ENCODE measurements at regions not wholly inside any gene's neighbourhood (a gene's known extent, or its start where the extent isn't known, plus 50 kb on each side); places are given as distances from the start of the nearest gene placed in this dataset.

DNA sequence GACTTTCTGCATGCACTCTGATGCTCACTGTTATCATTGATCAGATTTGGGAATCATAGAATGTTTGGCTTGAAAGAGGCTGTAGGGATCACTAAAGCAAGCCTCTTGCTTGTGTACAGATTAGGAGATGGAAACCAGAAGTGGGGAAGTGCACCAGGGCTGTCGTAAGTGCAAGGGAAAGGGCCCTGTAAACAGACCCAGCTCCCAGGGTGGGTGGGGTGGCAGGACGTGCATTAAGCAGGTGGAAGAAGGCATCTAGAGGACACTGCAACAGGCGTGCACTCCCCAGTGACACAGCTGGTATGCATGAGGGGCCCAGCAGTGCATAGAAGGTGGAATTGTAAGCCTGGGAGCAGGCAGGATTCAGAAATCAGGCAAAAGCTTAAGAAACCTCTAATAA is 58.0 kb upstream of the SLC7A14 start:
- DNase-seq, result no peak

DNA sequence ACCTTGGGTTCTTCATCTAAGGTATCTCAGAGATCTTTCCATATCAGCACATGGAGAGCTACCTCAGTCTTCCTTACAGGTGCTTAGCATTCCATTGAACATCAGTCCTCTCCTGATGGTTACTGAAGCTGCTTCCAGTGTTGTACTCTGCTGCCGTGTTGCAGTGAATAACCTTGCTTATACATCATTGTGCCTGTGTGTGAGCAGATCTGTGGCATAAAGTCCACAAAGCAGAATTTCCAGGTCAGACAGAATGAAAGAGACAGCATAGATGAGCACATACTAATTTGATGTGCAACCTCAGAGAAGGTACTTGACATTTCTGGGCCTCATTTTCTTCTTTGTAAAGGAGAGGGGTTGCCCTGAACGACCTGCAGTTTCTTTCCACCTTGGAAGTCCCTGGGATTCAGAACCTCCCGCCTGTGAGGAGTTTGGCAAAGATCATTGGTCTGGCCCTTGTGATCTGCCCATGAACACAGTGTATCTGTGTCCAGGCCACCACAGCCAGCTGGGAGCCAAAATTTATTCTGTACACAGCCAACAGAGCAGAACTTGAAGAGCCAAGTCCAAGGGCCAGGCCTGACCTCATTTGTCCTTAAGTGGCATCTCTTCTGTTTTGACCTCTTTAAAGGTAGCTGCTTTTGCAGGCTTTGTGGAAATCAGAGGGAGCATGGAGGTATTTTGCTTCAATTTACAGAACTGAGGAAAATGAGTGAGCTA is 57.2 kb upstream of the SLC7A14 start:
- DNase-seq, result no peak

DNA sequence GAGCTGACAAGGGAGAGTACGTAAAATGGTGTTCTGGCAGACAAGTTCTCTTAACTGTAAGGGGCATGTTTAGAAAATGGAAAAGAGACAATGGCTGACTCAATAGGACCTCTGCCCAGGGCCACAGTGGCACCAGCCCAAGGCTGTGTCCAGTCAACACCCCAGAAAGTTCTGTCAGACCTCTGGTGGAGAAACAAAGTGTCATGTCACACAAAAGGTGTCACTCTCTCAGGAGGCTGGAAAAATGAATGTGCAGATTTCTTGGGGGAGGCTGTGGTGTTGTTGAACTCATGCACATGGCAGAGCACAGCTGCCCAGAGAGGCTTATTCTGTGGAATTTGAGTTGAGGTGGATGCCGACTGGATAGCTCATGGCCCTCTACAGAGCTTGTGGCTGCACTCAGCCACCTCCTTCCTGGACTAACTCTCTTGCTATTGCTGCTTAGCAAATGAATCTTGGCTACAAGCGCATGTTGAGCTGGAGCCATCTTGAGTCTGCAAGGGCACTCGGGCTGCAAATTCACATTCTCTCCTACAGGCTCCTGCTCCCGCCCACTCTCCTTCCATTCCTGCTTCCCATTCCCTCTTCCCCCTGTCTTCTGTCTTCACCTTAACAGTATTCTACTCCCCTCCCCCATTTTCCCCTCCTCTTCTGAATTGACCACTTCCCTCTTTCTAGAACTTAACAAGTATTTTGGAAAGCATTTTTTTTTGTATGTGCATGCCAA is 55.8 kb upstream of the SLC7A14 start:
- no peak for DNase-seq

DNA sequence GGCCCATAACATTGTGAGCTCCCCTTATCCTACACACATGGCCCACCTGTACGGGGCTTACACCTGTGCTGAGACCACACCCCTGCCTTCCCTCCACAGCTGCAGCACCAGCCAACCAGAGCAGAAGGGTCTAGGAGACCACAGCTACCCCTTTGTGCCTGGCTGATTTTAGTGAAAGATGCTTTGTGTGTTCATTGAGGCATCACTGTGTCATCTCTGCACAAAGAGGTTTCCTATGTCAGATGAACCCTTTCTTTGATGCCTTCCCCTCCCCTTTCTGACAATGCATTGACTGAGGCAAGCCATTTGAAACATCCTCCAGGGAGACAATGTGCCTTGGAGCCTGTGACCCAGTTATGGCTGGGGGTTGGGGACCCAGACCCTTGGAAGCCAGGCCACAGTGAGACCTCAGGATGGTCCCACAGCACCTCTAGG is 54.9 kb upstream of the SLC7A14 start:
- no peak for DNase-seq

DNA sequence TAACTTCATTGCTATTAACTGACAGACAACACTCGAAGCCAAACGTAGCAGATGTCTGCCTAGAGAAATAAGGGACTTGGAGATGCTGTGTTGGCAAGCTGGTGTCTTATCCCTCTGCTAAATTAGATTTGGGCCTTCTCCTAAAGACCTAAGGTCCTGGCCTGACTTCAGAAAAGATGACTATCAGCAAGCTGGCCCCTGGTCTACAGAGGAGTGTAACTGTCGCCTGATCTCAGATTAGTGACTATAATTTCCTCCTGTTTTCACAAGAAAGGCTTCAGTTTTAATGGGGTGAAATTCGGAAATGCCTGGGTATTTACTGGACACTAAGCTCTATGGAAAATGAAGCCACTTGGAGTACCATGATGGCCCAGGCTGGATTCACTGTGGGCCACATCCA is 53.1 kb upstream of the SLC7A14 start:
- DNase-seq, result no peak

DNA sequence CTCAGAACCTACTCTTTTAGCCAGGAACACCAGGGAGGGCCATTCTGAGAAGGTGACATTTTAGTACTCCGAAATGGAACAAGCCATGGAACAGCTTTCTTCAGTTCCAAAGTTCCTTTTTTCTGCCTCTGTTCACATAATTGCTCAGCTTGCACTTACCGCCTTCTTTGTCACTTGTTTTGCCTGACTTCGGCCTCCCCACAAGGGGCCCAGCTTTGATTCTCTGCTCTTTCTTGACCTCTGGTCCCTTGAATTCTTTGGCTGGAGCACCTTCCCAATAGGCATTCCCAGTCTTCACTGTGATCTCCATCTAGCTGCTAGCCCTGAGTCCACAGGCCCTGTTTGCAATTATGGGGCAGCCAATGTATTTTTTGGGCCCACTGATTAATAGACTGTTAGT is 51.4 kb upstream of the SLC7A14 start:
- no peak for DNase-seq

DNA sequence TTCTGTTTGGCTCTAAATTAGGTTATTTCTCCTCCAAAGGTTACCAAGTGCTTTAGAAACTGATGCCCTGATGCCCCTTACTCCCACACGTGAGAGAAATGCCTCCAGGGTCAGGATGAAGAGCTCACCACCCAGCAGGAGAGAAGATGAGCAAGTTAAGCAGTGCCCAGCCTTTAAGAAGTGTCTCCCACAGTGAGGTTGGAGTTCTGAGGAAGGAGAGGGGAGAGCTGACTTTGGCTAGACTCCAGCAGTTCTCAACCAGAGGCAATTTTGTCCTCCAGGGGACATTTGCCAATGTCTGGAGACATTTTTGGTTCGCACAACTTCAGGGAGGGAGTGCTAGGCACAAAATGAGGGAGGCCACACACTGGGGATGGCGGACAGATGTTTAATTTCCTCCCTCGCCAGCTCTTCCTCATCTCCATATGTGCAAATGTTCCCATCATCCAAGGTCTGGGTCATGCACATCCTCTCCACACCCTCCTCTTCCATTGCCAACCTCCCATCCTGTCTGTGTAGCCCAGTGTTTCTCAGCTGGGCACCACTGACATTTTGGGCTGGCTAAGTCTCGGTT is 50.6 kb upstream of the SLC7A14 start:
- DNase-seq, result no peak

Measured in MV-4-11 (cell line).